ENCODE measurements at regions not wholly inside any gene's neighbourhood (a gene's known extent, or its start where the extent isn't known, plus 50 kb on each side); places are given as distances from the start of the nearest gene placed in this dataset.

DNA sequence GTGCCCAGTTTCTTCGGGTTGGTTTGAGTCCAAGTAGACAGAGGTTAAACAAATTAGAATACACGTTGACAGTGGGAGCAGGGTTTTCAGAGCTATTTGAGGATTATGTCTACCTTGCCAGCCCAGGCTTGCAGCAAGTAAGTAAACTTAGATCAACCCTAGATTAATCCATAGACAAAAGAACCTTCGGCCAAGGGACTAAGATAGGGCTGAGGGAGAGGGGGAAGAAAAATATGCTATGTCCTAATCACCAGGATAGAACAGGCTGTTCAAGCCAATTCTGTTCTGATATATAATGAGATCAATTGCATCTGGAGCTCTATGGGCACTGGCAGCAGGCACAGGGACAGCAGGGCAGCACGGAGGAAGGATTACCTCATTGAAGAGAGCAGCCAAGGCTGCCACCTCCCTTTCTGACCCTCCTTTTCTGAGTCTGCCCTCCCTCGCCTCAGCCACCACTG, 377.7 kb downstream of the PIK3R1 start:
- no peak for TF ChIP-seq EZH2 (IDR thresholded peaks at IDR 0.05)
- TF ChIP-seq POLR2AphosphoS5 (IDR thresholded peaks at IDR 0.05; ENCODE audit: borderline replicate concordance, low read depth, low read length) = no peak
- no peak for TF ChIP-seq FOXP2 (optimal IDR thresholded peaks at IDR 0.05; ENCODE audit: control extremely low read depth, extremely low read length, insufficient read depth)
